ENCODE measurements at regions not wholly inside any gene's neighbourhood (a gene's known extent, or its start where the extent isn't known, plus 50 kb on each side); places are given as distances from the start of the nearest gene placed in this dataset.

DNA sequence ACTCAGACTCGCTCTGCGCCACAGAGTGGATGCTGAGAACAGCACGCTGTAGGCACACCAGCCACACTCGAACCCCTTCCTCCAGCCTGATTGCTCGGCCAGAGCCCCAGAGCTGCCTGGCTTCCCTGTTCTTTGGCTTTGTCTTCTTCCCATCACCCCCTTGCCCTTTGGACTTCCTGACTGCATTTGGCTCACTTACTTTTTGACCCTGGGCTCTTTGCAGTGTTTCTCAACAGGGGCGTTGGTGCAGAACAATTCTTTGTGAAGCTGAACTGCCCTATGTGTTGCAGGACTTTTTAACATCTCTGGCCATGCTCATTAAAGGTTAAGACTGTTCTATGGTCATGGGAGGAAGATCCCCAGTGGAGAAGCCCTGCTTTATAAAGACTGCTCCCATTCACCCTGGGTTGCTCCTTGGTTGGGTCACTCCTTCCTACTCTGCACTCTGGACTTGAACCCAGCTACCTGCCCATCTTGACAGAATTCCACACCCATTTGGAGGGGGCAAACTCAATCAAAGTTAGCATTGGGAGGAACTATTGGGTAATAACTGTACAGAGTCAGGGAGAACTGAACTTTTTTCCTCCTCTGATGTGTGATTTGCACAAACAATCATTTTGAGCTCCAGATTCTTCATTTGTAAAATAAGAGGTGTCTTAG is 127.7 kb upstream of the PLEKHG7 start:
- Histone ChIP-seq H3K27ac (ENCODE audit: low read length) (peak overlapping the region; percentile 68), H3K27me3 (ENCODE audit: control insufficient read depth, insufficient read depth) (no peaks in the 10 kb centered on the region), H3K9me3 (ENCODE audit: control insufficient read depth, low read length) (no peaks in the 10 kb centered on the region), H3K4me1 (ENCODE audit: control insufficient read depth, insufficient read depth, low read length) (peaks cover 4% of the 10 kb centered on the region), H3K4me3 (ENCODE audit: low read length) (no peak overlapping the region)
- intact Hi-C loops (cut with DNase I), result loop anchor here in 3 of 4 donors (5.0 to 10.0 kb wide), 3 partner anchors 763 to 1190 kb away; no protein-coding TSS in a partner anchor
- whole genome bisulfite sequencing, result 81% methylated on average over 6 of the region's 6 CpGs
- ATAC-seq (peak; percentile 61 to 74), DNase-seq (peak in 2 of 3 donors; percentile 14 to 44)

GRCh38 chr12:92574051-92574783 is 128.6 kb upstream of the PLEKHG7 start:
- Histone ChIP-seq H3K27me3 (ENCODE audit: control insufficient read depth, insufficient read depth) (no peaks in the 10 kb centered on the region), H3K27ac (ENCODE audit: low read length) (no peak overlapping the region), H3K4me3 (ENCODE audit: low read length) (no peak overlapping the region), H3K4me1 (ENCODE audit: control insufficient read depth, insufficient read depth, low read length) (peaks cover 4% of the 10 kb centered on the region), H3K9me3 (ENCODE audit: control insufficient read depth, low read length) (no peaks in the 10 kb centered on the region)
- WGBS, result 85% methylated on average over 8 of the region's 8 CpGs
- intact Hi-C loops (cut with DNase I), result loop anchor here in 3 of 4 donors (5.0 to 10.0 kb wide), 3 partner anchors 762 to 1189 kb away; no protein-coding TSS in a partner anchor
- DNase-seq, result peak in 1 of 3 donors; percentile 36
- ATAC-seq, result peak in 1 of 2 donors; percentile 14

DNA sequence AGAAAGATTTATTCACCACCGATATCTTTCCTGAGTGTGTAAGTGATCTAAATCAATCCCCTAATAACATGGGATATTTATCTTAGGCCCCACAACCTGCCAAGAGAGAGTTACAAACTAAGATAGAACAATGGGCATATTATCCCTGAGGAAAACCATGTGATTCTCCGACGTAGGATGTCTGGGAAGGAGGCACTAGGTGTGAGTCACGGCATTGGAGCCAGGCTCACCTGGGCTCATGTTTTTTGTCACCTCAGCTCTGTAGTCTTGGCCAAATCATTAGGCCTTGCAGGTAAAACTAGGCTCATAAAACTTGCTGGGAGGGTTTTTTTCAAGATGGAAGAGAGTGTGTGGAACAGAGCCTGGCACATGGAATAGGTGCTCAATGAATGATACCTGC is 129.7 kb upstream of the PLEKHG7 start:
- WGBS, result 87% methylated on average over 4 of the region's 4 CpGs
- no peak for DNase-seq
- H3K27me3 ChIP-seq (ENCODE audit: control insufficient read depth, insufficient read depth), result no peaks in the 10 kb centered on the region
- peaks cover 4% of the 10 kb centered on the region for H3K4me1 ChIP-seq (ENCODE audit: control insufficient read depth, insufficient read depth, low read length)
- no peaks in the 10 kb centered on the region for H3K9me3 ChIP-seq (ENCODE audit: control insufficient read depth, low read length)
- intact Hi-C loops (cut with DNase I), result loop anchor here in 3 of 4 donors (5.0 to 10.0 kb wide), 3 partner anchors 761 to 1188 kb away; no protein-coding TSS in a partner anchor
- H3K4me3 ChIP-seq (ENCODE audit: low read length), result no peak overlapping the region
- H3K27ac ChIP-seq (ENCODE audit: low read length), result no peak overlapping the region
- ATAC-seq, result no peak

DNA sequence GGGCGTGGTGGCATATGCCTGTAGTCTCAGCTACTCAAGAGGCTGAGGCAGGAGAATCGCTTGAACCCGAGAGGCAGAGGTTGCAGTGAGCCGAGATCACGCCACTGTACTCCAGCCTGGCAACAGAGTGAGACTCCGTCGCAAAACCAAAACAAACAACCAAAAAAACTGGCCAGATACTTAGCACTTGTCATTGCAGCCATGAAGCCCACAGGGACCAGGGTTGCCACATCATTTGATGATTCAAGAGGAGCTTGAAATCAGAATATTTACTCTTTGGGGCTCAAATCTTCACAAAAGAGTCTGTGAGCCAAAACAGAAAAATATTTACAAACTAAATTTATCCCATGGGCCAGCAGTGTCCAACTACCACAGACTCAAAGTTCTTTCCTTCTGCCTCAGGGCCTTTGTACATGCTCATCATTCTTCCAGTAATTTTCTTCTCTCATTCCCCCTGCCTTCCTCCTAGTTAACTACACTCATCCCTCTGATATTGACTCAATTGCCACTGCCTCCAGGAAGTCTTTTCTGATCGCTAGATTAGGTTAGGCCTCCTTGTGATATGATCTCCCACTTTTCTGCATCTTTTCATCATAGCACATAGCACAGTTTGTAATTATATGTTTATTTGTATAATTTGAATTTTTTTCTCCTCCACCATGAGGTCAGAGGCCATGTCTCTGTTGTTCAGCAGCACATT is 130.8 kb upstream of the PLEKHG7 start:
- Histone ChIP-seq H3K9me3 (ENCODE audit: control insufficient read depth, low read length) (no peaks in the 10 kb centered on the region), H3K27me3 (ENCODE audit: control insufficient read depth, insufficient read depth) (no peaks in the 10 kb centered on the region), H3K4me1 (ENCODE audit: control insufficient read depth, insufficient read depth, low read length) (peaks cover 4% of the 10 kb centered on the region), H3K27ac (ENCODE audit: low read length) (no peak overlapping the region), H3K4me3 (ENCODE audit: low read length) (no peak overlapping the region)
- ATAC-seq, result peak in 1 of 2 donors; percentile 46
- 86% methylated on average over 8 of the region's 8 CpGs for WGBS
- peak in 2 of 3 donors; percentile 33 to 61 for DNase-seq
- intact Hi-C loops (cut with DNase I), result loop anchor here in 3 of 4 donors (5.0 to 10.0 kb wide), 3 partner anchors 760 to 1187 kb away; no protein-coding TSS in a partner anchor

DNA sequence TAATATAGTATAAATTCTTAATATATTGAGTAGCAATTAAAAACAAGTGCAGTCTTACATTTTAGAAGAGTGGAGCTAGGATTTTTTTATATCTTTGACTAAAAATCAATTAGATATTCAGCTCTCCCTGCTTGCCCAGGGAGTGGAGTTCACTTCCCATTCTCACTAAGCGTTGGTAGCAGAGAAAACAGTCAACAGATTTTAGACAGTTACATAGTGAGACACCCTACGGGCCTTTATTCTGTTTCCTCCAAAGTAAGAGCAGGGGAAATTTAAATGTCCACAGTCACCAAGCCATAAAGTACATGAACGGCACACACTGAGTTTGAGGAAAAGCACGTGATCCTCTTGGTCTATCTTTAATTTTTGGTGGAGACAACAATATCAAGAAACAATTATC is 131.6 kb upstream of the PLEKHG7 start:
- DNase-seq (no peak), ATAC-seq (no peak)
- H3K4me1 ChIP-seq (ENCODE audit: control insufficient read depth, insufficient read depth, low read length), result peaks cover 4% of the 10 kb centered on the region
- intact Hi-C loops (cut with DNase I), result loop anchor here in 3 of 4 donors (5.0 to 10.0 kb wide), 3 partner anchors 759 to 1186 kb away; no protein-coding TSS in a partner anchor
- no peaks in the 10 kb centered on the region for H3K27me3 ChIP-seq (ENCODE audit: control insufficient read depth, insufficient read depth)
- 79% methylated on average over 4 of the region's 4 CpGs for WGBS
- no peak overlapping the region for H3K4me3 ChIP-seq (ENCODE audit: low read length)
- no peaks in the 10 kb centered on the region for H3K9me3 ChIP-seq (ENCODE audit: control insufficient read depth, low read length)
- H3K27ac ChIP-seq (ENCODE audit: low read length), result no peak overlapping the region

- DNase-seq, result no peak
- no peaks in the 10 kb centered on the region for H3K9me3 ChIP-seq (ENCODE audit: control insufficient read depth, low read length)
- H3K4me1 ChIP-seq (ENCODE audit: control insufficient read depth, insufficient read depth, low read length), result peaks cover 4% of the 10 kb centered on the region
- no peak overlapping the region for H3K4me3 ChIP-seq (ENCODE audit: low read length)
- intact Hi-C loops (cut with DNase I), result loop anchor here in 3 of 4 donors (5.0 to 10.0 kb wide), 3 partner anchors 758 to 1185 kb away; no protein-coding TSS in a partner anchor
- H3K27ac ChIP-seq (ENCODE audit: low read length), result no peak overlapping the region
- H3K27me3 ChIP-seq (ENCODE audit: control insufficient read depth, insufficient read depth), result no peaks in the 10 kb centered on the region
- WGBS, result 11% methylated on average over 4 of the region's 4 CpGs
- peak; percentile 73 to 77 for ATAC-seq
Observed at GRCh38 chr12:92570056-92570753, 132.6 kb upstream of the PLEKHG7 start.

GRCh38 chr12:92568691-92569090 is 134.1 kb upstream of the PLEKHG7 start:
- intact Hi-C loops (cut with DNase I), result loop anchor here in 3 of 4 donors (5.0 to 10.0 kb wide), 6 partner anchors 64 to 994 kb away; partner anchors contain the start of gene BTG1 (in 1 of the 3)
- WGBS, result 68% methylated on average over 2 of the region's 2 CpGs
- Histone ChIP-seq H3K27ac (ENCODE audit: low read length) (no peak overlapping the region), H3K4me1 (ENCODE audit: control insufficient read depth, insufficient read depth, low read length) (peaks cover under 1% of the 10 kb centered on the region), H3K4me3 (ENCODE audit: low read length) (no peak overlapping the region), H3K9me3 (ENCODE audit: control insufficient read depth, low read length) (no peaks in the 10 kb centered on the region), H3K27me3 (ENCODE audit: control insufficient read depth, insufficient read depth) (no peaks in the 10 kb centered on the region)
- no peak for ATAC-seq
- no peak for DNase-seq

DNA sequence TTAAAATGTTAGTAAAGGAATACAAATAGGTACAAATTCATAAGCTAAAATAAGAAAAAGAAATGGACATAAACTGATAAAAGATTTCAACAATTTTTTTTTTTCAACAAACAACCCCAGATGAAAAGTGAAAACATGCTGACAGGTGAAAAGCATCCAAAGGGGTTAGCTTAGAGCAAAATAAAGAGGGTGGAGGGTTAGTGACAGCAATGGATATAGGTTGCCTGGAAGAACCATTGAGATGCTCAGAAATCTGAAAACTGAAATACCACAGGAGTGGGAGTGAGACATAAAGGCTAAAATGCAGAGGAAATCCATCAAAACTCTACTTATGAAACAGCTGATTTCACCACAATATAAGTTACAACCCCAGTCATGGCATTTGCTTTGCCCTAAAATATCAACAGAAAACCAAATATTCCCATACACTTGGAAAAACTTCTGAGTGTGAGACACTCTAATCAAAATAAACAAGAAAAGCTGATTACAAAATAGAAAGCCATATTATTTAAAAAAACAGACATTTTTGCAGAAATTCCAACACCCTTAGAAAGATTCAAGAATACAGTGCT is 136.3 kb upstream of the PLEKHG7 start:
- DNase-seq (no peak), ATAC-seq (no peak)
- Histone ChIP-seq H3K27ac (ENCODE audit: low read length) (no peak overlapping the region), H3K27me3 (ENCODE audit: control insufficient read depth, insufficient read depth) (no peaks in the 10 kb centered on the region), H3K4me1 (ENCODE audit: control insufficient read depth, insufficient read depth, low read length) (no peaks in the 10 kb centered on the region), H3K4me3 (ENCODE audit: low read length) (no peak overlapping the region), H3K9me3 (ENCODE audit: control insufficient read depth, low read length) (no peaks in the 10 kb centered on the region)
- intact Hi-C loops (cut with DNase I), result loop anchor here in 3 of 4 donors (5.0 to 10.0 kb wide), 6 partner anchors 62 to 992 kb away; partner anchors contain the start of gene BTG1 (in 1 of the 3)

- Histone ChIP-seq H3K4me3 (ENCODE audit: low read length) (no peak overlapping the region), H3K27ac (ENCODE audit: low read length) (no peak overlapping the region), H3K4me1 (ENCODE audit: control insufficient read depth, insufficient read depth, low read length) (no peaks in the 10 kb centered on the region), H3K27me3 (ENCODE audit: control insufficient read depth, insufficient read depth) (no peaks in the 10 kb centered on the region), H3K9me3 (ENCODE audit: control insufficient read depth, low read length) (no peaks in the 10 kb centered on the region)
- DNase-seq, result no peak
- no peak for ATAC-seq
- intact Hi-C loops (cut with DNase I), result loop anchor here in 3 of 4 donors (10.0 kb wide), 4 partner anchors 59 to 989 kb away; no protein-coding TSS in a partner anchor
- 96% methylated on average over 1 of the region's 1 CpG for WGBS
Observed at GRCh38 chr12:92563819-92564218, 139.0 kb upstream of the PLEKHG7 start.

Data from right cardiac atrium (tissue), 5 donors.